ENCODE measurements at regions not wholly inside any gene's neighbourhood (a gene's known extent, or its start where the extent isn't known, plus 50 kb on each side); places are given as distances from the start of the nearest gene placed in this dataset.
"Not testable (repeated sequence)": the region's sequence is repeated elsewhere in the genome, so short reads cannot be mapped to it uniquely, and the experiment has no call there.

DNA sequence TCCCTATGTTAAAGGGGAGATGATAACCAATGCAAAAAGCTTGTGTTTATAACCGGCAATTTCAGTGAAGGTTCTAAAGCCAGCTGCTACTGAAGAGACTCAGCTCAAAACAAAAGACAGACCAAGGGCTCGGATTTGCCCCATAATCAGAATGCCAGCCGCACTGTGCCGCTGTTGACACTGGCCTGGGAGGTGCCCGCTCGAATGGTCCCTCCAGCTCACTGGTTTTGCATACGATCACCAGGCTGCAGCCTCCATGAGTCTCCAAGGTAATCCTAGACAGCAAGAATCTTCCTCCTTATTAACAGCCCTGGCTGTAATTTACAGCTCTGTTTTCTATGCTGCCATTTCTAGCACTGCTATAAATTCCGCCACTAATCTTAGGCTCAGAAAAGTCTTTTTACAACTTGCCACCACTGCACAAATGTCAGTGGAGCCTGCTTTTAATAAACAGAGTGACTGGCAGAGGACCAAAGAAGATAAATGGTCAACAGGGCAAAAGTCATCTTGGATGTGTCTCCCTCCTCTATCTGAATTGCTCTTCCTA is 155.7 kb upstream of the SH3BP4 start:
- H3K27ac ChIP-seq (ENCODE audit: low read depth, low read length), result no peak overlapping the region
- TF ChIP-seq, protein P1, sequence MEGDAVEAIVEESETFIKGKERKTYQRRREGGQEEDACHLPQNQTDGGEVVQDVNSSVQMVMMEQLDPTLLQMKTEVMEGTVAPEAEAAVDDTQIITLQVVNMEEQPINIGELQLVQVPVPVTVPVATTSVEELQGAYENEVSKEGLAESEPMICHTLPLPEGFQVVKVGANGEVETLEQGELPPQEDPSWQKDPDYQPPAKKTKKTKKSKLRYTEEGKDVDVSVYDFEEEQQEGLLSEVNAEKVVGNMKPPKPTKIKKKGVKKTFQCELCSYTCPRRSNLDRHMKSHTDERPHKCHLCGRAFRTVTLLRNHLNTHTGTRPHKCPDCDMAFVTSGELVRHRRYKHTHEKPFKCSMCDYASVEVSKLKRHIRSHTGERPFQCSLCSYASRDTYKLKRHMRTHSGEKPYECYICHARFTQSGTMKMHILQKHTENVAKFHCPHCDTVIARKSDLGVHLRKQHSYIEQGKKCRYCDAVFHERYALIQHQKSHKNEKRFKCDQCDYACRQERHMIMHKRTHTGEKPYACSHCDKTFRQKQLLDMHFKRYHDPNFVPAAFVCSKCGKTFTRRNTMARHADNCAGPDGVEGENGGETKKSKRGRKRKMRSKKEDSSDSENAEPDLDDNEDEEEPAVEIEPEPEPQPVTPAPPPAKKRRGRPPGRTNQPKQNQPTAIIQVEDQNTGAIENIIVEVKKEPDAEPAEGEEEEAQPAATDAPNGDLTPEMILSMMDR (IDR thresholded peaks at IDR 0.05; ENCODE audit: low read depth, low read length), result no peak
- ChIA-PET POLR2A (no interaction called here), CTCF (interaction anchor here (0.5 kb wide), 1 partner anchor 21 kb away, joined by 3 read pairs; no protein-coding TSS in a partner anchor)
- DNase-seq (ENCODE audit: low read depth, low spot score), result no peak
- H3K9me3 ChIP-seq (ENCODE audit: control insufficient read depth, insufficient read depth, low read length), result peaks cover 4% of the 10 kb centered on the region; the same call in 1 of the 2 replicates
- no peaks in the 10 kb centered on the region for H3K27me3 ChIP-seq (ENCODE audit: control insufficient read depth, insufficient read depth, low read length)
- H3K4me3 ChIP-seq (ENCODE audit: low read depth, low read length), result no peak overlapping the region

DNA sequence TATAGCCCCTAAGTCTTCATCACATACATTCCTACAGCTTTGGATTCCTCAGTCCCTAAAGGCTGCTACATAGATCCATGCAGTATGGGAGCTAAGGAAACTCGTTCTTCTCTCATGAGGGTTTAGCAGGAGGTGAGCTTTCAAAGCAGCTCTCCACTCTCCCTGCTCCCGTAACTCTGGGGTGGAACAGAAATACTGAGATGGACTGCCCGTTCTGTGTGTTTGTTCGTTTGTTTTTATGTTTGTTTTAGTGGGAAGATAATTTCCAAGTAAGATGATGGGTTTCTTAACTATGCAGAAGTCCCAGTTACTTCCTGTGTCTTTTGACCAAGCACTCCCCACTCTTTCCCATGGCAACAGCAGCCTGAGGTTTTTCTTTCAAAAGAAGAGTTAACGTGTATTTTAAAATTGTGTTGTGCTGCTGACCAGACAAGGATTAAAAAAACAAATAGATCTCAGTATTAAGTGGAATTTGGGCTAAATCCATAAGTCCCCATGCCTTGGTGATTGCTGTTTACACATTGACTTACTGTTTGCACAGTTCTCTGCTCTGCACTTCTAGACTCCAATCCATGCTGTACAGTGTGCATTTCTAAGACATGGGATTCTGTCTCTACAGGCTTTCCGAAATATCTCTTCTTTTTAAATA is 156.4 kb upstream of the SH3BP4 start:
- Histone ChIP-seq H3K27me3 (ENCODE audit: control insufficient read depth, insufficient read depth, low read length) (no peaks in the 10 kb centered on the region), H3K4me3 (ENCODE audit: low read depth, low read length) (no peak overlapping the region), H3K27ac (ENCODE audit: low read depth, low read length) (no peak overlapping the region), H3K9me3 (ENCODE audit: control insufficient read depth, insufficient read depth, low read length) (peaks cover 4% of the 10 kb centered on the region; the same call in 1 of the 2 replicates)
- DNase-seq (ENCODE audit: low read depth, low spot score), result no peak
- POLR2A ChIA-PET, result no interaction called here
- CTCF ChIA-PET, result no interaction called here
- TF ChIP-seq, protein P1 (IDR thresholded peaks at IDR 0.05; ENCODE audit: low read depth, low read length), result no peak

DNA sequence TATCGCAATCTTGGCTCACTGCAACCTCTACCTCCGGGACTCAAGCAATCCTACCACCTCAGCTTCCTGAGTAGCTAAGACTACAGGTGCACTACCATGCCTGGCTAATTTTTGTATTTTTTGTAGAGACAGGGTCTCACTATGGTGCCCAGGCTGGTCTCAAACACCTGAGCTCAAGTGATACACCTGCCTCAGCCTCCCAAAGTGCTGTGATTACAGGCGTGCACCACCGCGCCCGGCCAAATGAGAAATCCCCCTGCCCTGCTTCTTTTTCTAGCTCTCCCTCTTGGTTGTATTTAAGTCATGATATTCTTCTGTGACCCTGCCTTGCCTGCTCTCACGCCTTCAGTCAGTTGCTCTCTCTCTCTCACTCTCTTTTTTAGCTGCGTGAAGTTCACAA is 157.0 kb upstream of the SH3BP4 start:
- H3K27me3 ChIP-seq (ENCODE audit: control insufficient read depth, insufficient read depth, low read length), result no peaks in the 10 kb centered on the region
- ChIA-PET POLR2A (interaction anchor here (0.6 kb wide), 1 partner anchor 155 kb away, joined by 7 read pairs; no protein-coding TSS in a partner anchor), CTCF (no interaction called here)
- DNase-seq (ENCODE audit: low read depth, low spot score), result no peak
- no peak overlapping the region for H3K4me3 ChIP-seq (ENCODE audit: low read depth, low read length)
- H3K9me3 ChIP-seq (ENCODE audit: control insufficient read depth, insufficient read depth, low read length), result peaks cover 4% of the 10 kb centered on the region; the same call in 1 of the 2 replicates
- no peak overlapping the region for H3K27ac ChIP-seq (ENCODE audit: low read depth, low read length)
- TF ChIP-seq, protein P1 (IDR thresholded peaks at IDR 0.05; ENCODE audit: low read depth, low read length), result no peak

DNA sequence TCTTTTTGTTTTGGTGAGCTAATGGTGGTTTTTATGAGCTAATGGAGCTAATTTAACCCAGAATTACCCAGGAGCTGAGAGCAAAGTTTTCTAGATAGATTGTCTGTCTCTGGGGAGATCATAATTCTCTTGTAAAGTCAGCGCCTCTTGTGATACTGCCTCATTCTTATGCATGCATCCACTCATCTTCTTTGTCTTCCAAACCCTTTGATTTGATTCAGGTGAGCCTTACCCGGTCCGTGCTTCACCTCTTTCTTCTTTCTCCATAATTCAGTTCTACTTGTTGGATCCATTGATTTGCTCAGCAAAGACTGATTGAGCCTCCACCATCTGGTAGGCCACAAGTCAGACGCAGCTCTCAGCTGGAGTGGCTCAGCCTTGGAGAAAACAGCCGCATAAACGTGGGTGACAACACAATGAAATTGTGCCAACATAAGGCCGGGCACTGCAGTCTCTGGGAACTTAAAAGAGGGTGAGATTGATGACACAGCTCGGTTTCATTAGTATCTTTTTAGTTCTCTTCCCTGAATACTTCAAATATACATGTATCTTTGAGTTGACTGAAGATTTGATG is 158.5 kb upstream of the SH3BP4 start:
- DNase-seq (ENCODE audit: low read depth, low spot score), result no peak
- Histone ChIP-seq H3K4me3 (ENCODE audit: low read depth, low read length) (no peak overlapping the region), H3K27me3 (ENCODE audit: control insufficient read depth, insufficient read depth, low read length) (no peaks in the 10 kb centered on the region), H3K27ac (ENCODE audit: low read depth, low read length) (no peak overlapping the region), H3K9me3 (ENCODE audit: control insufficient read depth, insufficient read depth, low read length) (peaks cover 4% of the 10 kb centered on the region; the same call in 1 of the 2 replicates)
- ChIA-PET CTCF (interaction anchor here (0.7 to 1.1 kb wide), 2 partner anchors 10 to 979 kb away, joined by 3 to 4 read pairs; no protein-coding TSS in a partner anchor), POLR2A (no interaction called here)
- TF ChIP-seq, protein P1 (IDR thresholded peaks at IDR 0.05; ENCODE audit: low read depth, low read length), result no peak

DNA sequence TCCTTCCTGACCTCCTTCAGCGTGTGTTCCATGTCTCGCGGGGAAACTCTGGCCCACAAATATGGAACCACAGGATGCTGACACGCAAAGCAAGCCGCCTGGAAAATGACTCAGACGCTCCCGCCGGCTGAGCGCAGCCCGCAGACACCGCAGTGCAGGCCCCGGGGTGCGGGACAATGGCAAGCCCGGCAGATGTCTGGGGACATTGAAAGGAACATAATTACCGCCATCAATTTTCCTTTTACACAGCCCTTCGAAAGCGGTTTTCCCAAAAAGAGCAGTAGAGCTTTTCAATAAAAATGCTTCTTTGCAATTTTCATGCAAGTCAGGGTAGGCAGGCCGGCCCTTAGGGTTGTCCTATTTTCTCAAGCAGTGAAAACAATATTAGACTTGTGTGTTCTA is 159.2 kb upstream of the SH3BP4 start:
- no peak overlapping the region for H3K4me3 ChIP-seq (ENCODE audit: low read depth, low read length)
- no peaks in the 10 kb centered on the region for H3K27me3 ChIP-seq (ENCODE audit: control insufficient read depth, insufficient read depth, low read length)
- TF ChIP-seq, protein P1 (IDR thresholded peaks at IDR 0.05; ENCODE audit: low read depth, low read length), result no peak
- DNase-seq (ENCODE audit: low read depth, low spot score), result no peak
- CTCF ChIA-PET, result interaction anchor here (0.7 to 1.1 kb wide), 2 partner anchors 9 to 980 kb away, joined by 3 to 4 read pairs; no protein-coding TSS in a partner anchor
- POLR2A ChIA-PET, result no interaction called here
- no peak overlapping the region for H3K27ac ChIP-seq (ENCODE audit: low read depth, low read length)
- peaks cover 4% of the 10 kb centered on the region; the same call in 1 of the 2 replicates for H3K9me3 ChIP-seq (ENCODE audit: control insufficient read depth, insufficient read depth, low read length)

DNA sequence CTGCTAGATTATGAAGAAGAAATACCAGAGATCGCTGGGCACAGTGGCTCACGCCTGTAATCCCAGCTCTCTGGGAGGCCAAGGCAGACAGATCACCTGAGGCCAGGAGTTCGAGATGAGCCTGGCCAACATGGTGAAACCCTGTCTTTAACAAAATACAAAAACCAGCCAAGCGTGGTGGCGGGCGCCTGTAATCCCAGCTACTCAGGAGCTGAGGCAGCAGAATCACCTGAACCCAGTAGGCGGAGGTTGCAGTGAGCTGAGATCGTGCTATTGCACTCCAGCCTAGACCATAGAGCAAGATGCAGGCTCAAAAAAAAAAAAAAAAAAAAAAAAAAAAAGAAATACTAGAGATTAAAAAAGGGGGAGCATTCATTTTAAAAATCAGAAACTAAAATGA is 159.7 kb upstream of the SH3BP4 start:
- H3K4me3 ChIP-seq (ENCODE audit: low read depth, low read length); H3K27me3 ChIP-seq (ENCODE audit: control insufficient read depth, insufficient read depth, low read length); POLR2A ChIA-PET; H3K9me3 ChIP-seq (ENCODE audit: control insufficient read depth, insufficient read depth, low read length); DNase-seq (ENCODE audit: low read depth, low spot score); H3K27ac ChIP-seq (ENCODE audit: low read depth, low read length): not testable (repeated sequence)
- CTCF ChIA-PET, result interaction anchor here (1.1 kb wide), 1 partner anchor 8 kb away, joined by 3 read pairs; no protein-coding TSS in a partner anchor

Data from AG04450 (cell line).